ENCODE measurements at regions not wholly inside any gene's neighbourhood (a gene's known extent, or its start where the extent isn't known, plus 50 kb on each side); places are given as distances from the start of the nearest gene placed in this dataset.
A peak's percentile ranks its signal among the peaks of the same experiment; 100 is the strongest.

DNA sequence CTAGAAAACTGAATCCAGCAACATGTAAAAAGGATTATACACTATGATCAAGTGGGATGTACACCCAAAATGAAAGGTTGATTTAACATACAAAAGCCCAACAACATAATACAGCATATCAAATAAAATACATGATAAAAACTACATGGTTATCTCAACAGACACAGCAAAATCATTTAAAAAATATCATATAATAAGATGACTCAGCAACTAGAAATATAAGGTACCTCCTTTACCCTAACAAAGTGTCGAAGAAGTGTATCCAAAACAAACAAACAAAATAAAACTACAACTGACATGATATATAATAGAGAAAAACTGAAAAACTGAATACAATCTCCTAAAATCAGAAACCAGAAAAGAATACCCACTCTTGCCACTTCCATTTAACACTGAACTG, 969.1 kb downstream of the AMY1C start:
- no peak for DNase-seq
- in situ Hi-C loops (cut with HindIII; ENCODE audit: low pct_ligation_motif_present, low pct_unique_long_range_greater_than_20kb, low sequenced_read_pairs): no loop called here

DNA sequence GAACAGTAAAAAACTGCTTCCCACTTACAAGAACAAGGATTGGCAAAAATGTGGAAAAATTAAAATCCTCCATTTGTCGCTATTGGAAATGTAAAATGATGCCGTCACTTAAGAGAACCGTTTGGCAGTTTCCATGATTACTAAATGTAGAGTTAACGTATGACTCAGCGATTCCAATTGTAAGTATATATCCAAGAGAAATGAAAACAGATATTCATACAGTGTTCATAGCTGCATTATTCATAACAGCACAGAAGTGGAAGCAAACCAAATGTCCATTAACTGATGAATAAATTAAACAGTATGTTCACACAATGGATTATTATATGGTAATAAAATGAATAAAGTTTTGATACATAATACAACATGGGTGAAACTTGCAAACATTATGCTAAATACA, 971.0 kb downstream of the AMY1C start:
- in situ Hi-C loops (cut with HindIII; ENCODE audit: low pct_ligation_motif_present, low pct_unique_long_range_greater_than_20kb, low sequenced_read_pairs): no loop called here
- DNase-seq: no peak

DNA sequence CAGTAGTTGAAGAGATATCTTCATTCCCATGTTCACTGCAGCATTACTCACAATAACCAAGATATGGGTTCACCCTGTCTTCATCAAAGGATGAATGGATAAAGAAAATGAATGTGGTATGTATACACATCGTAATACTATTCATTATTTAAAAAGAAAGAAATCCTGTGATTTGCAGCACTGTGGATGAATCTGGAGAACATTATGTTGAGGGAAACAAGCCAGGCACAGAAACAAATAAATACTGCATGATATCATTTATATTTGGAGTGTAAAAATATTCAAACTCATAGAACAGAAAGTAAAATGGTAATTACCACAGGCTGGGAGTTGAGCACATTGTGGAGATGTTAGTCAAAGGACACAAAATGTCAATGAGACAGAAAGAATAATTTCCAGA, 977.2 kb downstream of the AMY1C start:
- no peak for DNase-seq
- in situ Hi-C loops (cut with HindIII; ENCODE audit: low pct_ligation_motif_present, low pct_unique_long_range_greater_than_20kb, low sequenced_read_pairs): no loop called here

DNA sequence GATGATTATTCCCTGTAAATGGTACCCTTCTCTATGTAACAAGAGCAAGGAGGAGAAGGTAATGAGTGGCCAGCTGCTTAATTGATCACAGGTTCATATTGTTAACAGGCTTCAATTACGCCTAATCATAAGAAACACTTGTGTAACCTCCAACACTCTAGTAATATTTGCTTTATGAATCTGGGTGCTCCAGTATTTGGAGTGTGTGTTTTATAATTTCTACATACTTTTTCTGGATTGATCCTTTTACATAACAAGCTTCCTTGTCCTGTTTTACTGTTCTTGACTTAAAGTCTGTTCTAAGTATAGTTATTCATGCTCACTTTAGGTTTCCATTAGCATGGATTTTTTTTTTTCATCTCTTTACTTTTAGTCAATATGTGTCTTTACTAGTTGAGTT, 984.2 kb downstream of the AMY1C start:
- no peak for DNase-seq
- in situ Hi-C loops (cut with HindIII; ENCODE audit: low pct_ligation_motif_present, low pct_unique_long_range_greater_than_20kb, low sequenced_read_pairs): no loop called here

DNA sequence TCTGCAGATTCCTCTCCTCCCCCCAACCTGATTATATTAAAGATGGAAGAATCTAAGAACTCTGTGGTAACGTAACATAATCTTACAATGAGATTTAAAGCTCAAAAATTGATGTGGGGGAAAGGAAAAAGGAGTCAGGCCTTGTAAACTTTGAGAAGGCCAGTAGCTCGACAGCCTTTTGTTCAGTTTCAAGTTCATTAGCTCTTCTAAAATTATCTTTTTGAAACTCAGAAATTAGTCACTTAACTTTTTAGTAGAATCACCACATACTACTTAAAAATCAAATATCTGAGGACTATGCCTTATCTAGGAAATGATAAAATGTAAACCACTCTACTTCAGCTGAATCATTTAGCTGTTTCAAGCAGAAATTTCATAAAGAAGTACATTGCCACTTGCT, 996.2 kb downstream of the AMY1C start:
- no peak for DNase-seq
- in situ Hi-C loops (cut with HindIII; ENCODE audit: low pct_ligation_motif_present, low pct_unique_long_range_greater_than_20kb, low sequenced_read_pairs): no loop called here

DNA sequence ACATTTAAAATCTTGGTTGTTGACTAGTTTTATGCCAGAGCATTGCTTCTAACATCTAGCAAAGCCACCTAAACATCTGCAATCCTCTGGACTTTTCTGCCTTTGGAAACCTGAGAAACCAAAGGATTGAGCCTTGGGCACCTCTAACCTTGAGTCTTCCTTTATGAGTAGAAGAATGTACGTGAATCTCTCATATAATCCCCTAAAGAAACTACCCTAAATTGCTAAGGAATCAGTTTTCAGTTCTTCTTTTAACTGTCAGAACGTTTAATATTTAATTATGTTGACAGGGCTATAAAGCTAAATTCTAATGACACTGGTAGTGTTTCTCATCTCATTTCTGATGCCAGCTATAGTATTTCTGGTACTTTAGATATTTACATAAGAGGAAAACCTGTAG, 997.3 kb downstream of the AMY1C start:
- in situ Hi-C loops (cut with HindIII; ENCODE audit: low pct_ligation_motif_present, low pct_unique_long_range_greater_than_20kb, low sequenced_read_pairs): no loop called here
- no peak for DNase-seq

DNA sequence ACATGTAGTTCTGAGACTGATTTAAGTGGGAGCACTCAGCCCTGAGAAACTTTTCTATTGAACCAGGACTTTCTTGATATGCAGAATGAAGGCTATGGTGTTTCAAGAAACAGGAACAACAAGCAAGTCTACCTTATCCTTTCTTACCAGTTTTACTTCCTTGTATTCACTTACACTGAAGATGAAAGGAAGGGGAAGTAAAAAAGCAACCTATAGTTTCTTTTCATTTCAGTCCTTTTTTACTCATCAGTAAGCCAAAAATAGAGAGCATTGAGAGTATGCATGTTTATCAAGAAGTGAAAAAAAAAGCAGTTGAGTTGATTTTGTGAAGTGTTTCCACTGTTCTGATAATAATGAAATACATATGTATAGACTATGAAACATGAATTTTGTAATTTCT, 1010.3 kb downstream of the AMY1C start:
- in situ Hi-C loops (cut with HindIII; ENCODE audit: low pct_ligation_motif_present, low pct_unique_long_range_greater_than_20kb, low sequenced_read_pairs): no loop called here
- no peak for DNase-seq

DNA sequence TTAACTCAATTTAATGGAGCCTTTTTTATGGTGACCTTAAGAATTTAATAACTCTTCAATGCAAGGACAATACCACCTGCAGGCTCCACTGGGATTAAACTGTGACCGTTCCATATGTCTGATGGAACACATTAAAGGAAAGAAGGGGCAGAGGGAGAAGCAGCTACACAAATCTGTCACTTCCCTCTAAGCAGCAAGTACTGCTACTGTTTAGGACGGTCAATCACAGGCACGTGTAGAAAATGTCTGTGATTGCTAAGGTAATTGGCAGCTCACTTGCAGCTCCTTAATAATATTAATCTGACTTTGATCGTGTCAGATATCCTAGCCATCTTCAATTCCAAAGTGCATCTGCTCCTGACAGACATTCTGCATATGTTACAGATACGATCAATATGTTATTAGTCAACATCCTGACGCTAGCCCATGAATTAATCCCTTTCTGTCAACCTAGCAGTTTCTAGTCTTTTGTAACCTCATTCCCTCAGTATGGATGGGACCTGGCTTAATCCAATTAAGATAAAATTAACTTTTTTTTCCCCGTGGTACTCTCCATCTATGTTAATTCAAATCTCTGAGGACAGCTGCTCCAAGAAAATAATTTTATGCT, 1012.4 kb downstream of the AMY1C start:
- in situ Hi-C loops (cut with HindIII; ENCODE audit: low pct_ligation_motif_present, low pct_unique_long_range_greater_than_20kb, low sequenced_read_pairs): no loop called here

DNA sequence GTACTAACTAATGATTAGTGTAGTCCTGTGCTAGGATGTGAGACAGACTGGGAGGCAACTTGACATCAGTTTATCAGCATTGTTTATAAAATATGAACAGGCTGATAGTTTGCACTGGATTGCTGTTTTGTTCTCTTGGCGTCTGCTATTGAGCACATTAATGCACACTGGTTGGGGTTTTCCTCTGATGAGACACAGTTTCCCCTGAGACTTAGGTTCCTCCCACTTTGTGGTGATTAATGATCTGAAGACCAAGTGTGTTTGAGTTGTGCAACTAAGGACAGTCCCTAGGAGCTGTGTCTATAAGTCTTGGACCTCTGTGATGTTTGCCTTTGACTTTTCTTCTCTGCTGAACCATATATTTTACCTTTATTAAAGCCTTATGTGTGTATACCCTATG, 1015.4 kb downstream of the AMY1C start:
- in situ Hi-C loops (cut with HindIII; ENCODE audit: low pct_ligation_motif_present, low pct_unique_long_range_greater_than_20kb, low sequenced_read_pairs): no loop called here
- DNase-seq: no peak

More for the DNA sequence above, 1012.4 kb downstream of the AMY1C start:
- no peak for DNase-seq

DNA sequence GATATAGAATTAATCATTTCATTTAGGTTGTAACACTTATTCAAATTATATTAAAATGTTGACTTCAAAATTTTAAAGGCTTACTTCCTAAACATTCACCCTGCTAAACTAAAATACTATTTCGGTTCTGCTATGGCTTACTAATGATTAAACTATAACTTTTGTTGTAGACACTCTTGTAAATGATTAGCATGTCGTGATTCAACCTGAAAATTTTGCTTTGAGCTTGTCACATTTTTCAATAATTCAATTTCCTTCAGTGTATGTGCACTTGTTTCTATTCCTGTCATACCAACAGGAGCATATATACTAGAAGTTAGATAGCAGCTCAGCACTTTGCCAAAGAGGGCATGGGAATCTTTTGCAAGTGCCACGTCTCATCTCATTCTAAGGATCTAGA, 1018.8 kb downstream of the AMY1C start:
- in situ Hi-C loops (cut with HindIII; ENCODE audit: low pct_ligation_motif_present, low pct_unique_long_range_greater_than_20kb, low sequenced_read_pairs): no loop called here
- DNase-seq: peak; percentile 15

DNA sequence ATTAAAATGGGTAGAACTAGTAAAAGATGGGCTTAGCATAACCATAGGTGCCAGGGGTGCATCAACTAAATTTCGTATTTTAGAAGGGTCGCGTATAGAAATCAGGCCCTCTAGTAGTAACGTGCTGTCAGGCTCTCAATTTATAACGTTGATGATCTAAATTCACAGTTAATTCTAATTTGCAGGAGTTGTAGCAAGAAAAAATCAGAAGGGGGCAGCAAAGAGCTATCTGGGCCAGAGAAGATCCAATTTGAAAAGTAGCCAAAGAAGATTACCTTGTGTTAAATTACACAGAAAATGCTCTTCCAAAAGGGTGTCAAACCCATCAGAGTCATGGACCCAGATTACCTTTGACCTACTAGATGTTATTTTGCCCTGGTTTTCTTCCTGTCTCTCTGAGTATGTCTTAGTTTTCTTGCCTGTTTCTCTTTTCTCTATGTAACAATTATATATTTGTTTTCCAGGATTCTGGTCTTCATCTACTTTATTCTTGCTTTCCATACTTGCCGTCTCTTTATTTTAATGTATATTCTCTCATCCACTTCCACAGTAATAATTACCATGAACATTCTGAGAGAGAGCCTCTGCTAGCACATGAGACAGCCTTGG, 1030.9 kb downstream of the AMY1C start:
- peak; percentile 39 for DNase-seq
- in situ Hi-C loops (cut with HindIII; ENCODE audit: low pct_ligation_motif_present, low pct_unique_long_range_greater_than_20kb, low sequenced_read_pairs): no loop called here

DNA sequence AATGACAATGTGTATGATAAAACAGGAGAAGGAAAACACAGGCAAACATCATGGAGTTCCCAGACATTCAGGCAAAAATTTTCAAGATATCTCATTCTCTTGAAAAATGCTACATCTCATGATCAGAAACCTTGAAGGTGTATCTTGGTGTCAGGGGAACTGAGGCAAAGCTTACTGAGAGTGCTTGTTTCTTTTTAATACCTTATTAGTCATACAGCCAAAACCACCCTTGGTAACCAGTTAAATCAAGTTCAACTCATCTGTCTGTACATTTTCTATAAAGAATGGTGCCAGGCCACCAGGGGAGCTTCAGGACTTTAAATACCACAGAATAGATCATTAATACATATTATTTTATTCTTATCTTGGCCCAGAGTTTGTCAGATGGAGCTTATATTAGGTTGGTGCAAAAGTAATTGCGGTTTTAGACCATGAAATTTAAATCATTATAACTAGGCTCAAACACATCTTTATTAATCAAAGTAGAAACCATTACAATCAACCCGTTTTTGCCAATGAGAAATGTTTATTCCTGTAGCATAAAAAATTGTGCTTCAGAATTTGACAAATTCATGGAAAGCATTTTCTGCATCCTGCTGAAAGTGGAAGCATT, 1036.0 kb downstream of the AMY1C start:
- no peak for DNase-seq
- in situ Hi-C loops (cut with HindIII; ENCODE audit: low pct_ligation_motif_present, low pct_unique_long_range_greater_than_20kb, low sequenced_read_pairs): no loop called here

DNA sequence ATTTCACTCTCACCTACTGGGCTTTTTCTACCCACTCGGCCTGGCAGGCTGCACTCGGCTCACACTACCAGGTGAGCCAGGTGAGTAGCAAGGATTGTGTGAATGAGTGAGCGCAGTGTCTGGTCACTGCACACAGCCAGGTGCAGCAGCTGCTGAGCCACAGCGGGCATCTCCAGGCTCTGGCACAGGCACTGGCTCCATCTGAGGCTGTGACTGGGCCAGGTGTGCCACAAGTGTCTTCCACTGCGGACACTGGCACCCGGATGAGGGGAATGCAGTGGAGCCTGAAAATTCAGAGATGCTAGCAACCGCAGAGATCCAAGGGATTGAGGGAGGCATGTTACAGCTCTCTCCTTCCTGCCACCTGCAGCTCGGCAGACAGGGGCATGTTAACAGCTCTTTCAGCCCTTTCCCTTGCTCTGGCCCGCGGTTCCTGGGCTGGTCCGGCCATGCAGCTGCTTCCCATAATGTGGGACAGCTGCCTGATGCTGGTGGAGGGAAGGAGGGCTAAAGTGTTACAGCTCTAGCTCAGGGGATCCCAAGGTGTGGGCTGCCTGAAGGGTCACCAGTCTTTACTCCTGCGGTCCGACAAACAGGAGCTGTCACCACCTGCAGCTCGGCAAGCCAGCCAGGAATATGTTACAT, 1038.3 kb downstream of the AMY1C start:
- no peak for DNase-seq
- in situ Hi-C loops (cut with HindIII; ENCODE audit: low pct_ligation_motif_present, low pct_unique_long_range_greater_than_20kb, low sequenced_read_pairs): no loop called here

DNA sequence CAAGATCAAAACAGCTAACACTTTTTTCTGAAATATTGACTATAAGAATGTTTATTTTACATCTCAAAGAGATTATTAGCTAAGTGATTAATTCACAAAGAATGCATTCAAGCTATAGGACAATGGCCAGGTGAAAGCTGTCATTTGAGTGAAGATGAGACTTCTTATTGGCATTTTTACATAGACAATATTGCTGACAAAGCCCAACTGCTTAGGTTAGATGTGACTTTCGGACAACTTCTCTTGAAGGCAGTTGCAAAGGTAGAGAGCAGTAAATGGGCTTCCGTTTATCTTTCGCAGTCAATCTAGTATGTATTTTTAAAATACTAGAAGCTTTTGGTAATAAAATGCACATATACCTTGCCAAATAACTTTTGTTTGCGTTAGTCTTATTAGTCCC, 1041.3 kb downstream of the AMY1C start:
- no peak for DNase-seq
- in situ Hi-C loops (cut with HindIII; ENCODE audit: low pct_ligation_motif_present, low pct_unique_long_range_greater_than_20kb, low sequenced_read_pairs): no loop called here

DNA sequence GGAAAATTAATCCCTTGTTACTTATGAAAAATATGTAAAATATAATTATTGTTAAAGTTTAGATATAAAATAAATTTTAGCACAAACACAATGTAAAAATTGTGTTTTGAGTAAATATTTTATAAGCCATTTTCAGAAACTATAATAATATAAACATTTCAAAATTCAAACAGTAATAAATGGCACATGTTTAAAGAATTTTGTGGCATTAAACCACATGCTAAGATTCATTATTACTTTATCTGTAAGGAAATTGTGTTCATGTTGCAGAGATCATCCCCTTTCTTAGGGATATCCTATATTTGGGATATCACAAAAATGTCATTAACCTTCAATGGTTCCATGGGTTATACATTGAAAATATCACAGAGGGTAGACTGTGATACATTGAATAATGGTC, 1044.3 kb downstream of the AMY1C start:
- DNase-seq: no peak
- in situ Hi-C loops (cut with HindIII; ENCODE audit: low pct_ligation_motif_present, low pct_unique_long_range_greater_than_20kb, low sequenced_read_pairs): no loop called here

DNA sequence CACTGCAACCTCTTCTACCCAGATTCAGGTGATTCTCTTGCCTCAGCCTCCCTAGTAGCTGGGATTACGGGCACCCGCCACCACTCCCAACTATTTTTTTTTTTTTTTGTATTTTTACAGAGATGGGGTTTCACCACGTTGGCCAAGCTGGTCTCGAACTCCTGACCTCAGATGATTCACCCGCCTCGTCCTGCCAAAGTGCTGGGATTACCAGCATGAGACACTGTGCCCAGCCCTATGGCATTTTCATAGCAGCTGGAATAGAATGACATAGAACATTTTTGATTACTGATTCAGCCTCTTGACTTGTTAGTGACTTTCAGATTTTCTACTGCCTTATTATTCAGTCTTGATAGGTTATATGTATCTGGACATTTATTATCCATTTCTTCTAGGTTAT, 1046.2 kb downstream of the AMY1C start:
- in situ Hi-C loops (cut with HindIII; ENCODE audit: low pct_ligation_motif_present, low pct_unique_long_range_greater_than_20kb, low sequenced_read_pairs): no loop called here
- no peak for DNase-seq

DNA sequence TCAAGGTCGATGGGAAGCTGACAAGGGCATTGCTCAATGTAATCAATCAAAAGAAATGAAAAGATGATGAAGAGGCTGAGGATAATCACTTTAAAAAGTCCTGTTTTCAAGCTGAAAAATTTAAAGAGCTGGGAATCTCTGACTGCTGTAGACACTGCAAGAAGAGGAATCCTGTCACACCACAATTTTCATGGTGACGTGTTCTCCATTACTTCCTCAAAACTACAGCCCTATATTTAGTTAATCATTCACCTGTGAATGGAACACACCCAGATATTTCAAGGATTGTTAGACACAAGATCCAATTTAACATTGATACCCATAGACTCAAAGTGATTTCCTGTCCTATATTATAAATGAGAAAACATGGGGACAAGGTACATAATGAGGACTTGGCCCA, 1048.3 kb downstream of the AMY1C start:
- in situ Hi-C loops (cut with HindIII; ENCODE audit: low pct_ligation_motif_present, low pct_unique_long_range_greater_than_20kb, low sequenced_read_pairs): no loop called here
- no peak for DNase-seq

DNA sequence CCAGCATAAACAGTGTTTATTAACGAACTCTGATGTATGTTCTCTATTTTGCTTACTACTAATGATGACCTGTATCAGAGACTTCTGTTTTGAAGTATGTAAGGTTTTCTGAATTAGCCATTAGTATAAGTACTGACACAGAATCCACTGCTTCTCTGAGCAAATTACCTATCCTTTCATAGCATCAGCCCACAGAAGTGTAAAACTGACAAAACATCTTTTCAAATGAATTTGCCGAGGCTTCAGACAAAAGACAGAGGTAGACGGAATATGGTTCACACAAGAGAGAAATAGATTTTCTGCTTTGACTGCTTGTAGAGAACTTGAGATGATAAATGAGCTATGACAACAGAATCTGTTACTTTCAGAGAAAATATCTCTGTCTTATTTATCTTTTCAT, 1051.6 kb downstream of the AMY1C start:
- no peak for DNase-seq
- in situ Hi-C loops (cut with HindIII; ENCODE audit: low pct_ligation_motif_present, low pct_unique_long_range_greater_than_20kb, low sequenced_read_pairs): no loop called here

DNA sequence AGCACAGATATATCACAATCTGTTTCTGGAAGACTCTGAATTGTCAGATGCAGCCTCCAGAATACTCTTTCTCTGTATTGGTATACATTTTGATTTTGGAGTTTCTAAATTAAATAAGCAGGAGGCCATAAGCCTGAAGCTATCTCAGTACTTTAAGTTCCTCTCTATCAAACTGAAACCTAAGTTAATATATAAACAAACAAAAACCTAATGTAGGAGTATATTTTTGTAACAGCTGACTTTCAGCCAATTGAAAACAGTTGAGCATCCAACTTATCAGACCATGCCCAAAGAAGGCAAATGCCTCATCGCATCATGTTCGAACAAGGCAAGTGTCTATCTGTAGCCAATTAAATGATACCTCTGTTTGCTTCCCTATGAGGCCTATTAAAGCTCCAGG, 1054.4 kb downstream of the AMY1C start:
- no peak for DNase-seq
- in situ Hi-C loops (cut with HindIII; ENCODE audit: low pct_ligation_motif_present, low pct_unique_long_range_greater_than_20kb, low sequenced_read_pairs): no loop called here

DNA sequence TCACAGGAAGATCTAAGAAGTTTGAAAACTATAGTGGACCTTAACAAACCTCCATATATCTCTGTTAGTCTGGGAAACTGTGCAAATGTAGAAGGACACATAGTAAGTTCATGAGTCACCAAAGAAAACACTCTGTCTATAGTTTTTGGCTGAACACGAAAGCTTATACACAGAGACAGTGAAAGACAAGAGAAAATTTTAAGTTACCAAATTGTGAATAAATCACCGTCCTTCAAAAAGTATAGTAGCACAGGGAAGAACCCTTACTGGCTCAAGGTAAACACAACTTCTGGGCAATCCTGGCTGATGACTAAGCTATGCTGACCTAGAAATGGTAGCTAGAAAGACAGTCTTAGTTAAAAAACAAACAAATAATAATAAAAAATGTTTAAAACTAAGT, 1057.9 kb downstream of the AMY1C start:
- in situ Hi-C loops (cut with HindIII; ENCODE audit: low pct_ligation_motif_present, low pct_unique_long_range_greater_than_20kb, low sequenced_read_pairs): no loop called here
- DNase-seq: no peak

All from ACHN (cell line).